ENCODE measurements at regions not wholly inside any gene's neighbourhood (a gene's known extent, or its start where the extent isn't known, plus 50 kb on each side); places are given as distances from the start of the nearest gene placed in this dataset.

DNA sequence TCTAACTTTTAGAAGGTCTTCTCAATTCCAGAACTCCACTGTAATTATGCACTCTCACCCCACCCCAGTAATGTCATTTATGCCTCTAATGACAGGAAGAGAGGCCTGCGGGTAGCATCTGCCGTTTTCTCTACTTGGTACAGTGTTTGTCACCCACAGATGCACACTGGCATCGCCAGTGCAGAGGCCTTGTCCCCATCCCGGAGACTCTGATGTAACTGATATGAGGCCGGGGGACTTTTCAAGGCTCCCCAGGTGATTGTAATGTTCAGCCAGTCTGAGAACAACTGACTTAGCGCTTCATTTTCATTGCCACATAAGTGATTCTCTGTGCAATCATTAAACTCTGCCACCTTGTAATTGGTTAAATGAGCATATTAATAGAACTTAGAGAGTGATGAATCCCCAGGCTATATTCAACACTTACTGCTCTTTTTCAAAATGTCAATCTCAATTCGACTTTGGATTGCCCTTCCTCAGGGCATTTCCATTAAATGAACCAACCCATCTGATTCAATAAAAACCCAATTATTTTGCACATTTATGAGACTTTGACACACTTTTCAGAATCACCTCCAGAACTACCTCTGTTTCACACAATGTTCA, 113.2 kb downstream of the HERPUD2 start:
- DNase-seq (ENCODE audit: low read depth), result no peak

DNA sequence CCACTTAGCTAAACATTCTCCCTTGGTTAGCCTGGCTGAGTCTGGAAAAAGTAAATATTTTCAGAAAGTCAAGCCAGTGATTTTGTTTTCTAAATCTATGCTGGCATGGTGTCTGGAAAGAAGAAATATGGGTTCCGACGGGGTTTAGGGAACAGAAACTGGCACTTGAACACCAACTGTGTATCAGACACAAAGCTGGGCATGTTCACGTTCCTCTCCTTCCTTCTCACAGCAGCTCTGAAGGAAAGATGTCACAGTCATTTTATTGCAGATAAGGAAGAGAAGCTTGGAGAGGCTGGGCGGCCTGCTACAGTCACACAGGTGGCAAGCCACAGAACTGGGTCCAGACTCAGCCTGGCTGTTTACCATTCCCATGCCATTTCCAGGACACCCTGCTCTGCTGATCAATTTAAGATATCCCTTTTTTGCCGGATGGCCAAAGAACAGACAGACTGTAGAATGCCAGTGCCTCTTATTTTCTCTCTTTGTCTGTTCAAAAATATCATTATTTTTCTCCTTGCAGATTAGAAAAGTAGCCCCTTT, 118.8 kb downstream of the HERPUD2 start:
- no peak for DNase-seq (ENCODE audit: low read depth)

DNA sequence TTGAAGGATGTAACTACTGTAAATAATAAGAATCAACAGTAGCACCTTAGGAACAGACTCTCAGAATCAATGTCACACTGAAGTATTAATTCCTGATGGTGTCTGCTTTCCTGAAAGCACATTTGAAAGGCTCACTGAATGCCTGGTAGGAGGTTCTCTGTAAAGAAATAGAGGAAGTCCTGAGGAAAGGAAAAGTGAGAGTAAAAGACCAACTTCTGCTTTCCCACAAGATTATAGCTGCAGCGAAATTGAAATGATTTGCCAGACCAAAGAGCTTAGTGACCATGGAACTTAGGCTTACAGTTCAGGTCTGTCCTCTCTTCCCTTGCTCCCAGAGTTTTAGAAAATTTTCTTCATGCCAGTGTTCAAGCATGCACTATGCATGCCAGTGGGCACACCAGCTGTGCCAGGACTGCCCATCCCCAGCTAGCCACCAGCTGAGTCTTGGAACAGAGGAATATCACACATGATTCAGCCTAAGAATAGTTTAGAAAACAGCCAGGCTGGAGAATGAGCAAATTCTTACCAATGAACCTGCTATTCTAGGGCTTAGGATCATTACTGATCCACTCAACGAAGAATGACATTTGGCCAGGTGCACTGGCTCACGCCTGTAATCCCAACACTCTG, 123.2 kb downstream of the HERPUD2 start:
- DNase-seq (ENCODE audit: low read depth), result no peak

DNA sequence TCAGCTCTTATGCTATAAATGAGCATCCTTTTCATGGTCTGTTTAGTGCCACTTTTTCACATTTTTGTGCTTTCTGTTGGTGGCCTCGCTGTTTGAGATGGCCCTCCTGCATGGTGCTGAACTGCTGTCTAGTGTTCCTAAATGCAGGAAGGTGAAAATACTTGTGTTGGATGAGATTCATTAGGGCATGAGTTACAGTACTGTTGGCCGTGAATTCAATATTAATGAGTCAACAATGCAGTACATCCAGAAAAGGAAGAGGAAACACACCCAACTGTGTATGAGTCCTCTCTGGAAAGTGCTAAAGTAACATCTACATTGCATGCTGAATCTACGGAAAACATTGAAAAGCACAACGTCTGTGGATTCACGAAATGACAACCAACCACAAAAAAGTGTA, 124.0 kb downstream of the HERPUD2 start:
- DNase-seq (ENCODE audit: low read depth), result no peak

DNA sequence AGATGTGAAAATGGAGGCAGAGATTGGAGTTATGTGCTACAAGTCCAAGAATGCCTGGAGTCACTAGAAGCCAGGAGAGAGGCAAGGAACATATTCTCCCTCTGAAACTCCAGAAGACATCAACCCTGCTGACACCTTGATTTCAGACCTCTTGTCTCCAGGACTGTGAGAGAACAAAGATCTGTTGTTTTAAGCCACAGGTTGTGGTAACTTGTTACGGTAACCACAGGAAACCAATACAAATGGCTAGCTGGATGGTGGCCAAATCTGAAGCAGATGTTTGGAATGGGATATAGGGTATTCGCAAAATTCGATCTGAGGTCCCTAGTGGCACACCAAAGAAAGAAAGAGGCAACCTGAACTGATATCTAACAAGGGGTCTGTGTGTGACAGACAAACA, 129.0 kb downstream of the HERPUD2 start:
- peak; percentile 59 for DNase-seq (ENCODE audit: low read depth)

DNA sequence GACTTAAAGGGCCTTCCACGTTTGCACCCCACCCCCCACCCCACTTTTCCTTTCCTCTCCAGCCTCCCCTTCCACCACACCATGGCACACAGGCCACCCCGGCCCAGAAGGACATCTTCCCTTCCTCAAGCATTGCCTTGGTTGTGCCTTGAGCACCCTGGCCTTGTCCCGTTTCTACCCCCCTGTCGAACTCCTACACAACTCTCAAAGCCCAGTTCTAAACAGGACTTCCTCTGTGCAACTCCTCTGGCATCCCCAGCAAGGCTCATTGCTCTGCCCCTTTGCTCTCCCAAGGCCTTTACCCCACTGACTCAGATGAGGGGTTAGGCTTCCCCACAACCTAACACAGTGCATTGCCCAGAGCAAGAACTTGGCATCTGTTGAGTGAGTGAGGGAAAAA, 136.1 kb downstream of the HERPUD2 start:
- no peak for DNase-seq (ENCODE audit: low read depth)

DNA sequence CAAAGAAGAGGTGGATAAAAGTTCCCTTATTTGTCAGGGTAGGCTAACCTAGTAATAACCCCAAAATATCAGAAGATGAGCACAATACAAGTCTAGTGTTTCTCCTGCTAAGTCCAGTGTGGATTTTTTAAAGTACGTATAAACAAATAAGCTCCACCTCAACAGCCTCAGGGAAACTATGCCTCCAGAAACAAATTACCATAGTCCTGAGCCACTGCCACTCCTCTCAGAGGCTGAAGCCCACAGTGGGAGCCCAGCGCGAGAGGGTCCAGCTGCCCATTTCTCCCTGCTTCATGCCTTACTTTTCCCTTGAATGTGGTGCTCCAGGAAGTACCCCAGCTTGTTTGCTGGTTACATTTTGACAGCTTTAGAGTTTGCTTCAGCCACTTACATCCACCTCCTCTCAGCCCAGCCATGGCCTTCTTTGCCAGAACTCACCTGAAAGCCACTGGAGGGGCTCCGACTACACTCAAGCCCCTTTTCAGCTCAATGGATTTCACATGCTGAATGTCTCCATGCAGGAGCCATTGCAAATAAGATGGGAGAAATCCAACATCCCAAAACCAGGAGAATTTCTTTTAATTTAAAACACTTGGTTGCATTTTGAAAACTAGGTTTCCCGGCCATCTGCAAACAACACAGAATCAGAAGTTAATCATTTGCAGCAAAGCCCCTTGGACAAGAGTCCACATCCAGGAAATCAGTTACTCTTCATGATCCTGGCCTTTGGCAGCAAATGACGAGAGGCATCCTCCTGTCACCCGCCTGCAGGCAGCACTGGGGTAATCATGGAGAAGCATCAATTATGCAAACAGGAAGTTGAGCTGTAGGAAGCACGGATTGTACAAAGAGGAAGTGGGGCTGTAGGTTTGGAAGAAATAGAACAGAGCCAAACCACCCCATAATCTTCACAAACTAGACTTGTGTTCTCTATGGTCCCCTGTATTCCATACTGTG, 138.1 kb downstream of the HERPUD2 start:
- no peak for DNase-seq (ENCODE audit: low read depth)

DNA sequence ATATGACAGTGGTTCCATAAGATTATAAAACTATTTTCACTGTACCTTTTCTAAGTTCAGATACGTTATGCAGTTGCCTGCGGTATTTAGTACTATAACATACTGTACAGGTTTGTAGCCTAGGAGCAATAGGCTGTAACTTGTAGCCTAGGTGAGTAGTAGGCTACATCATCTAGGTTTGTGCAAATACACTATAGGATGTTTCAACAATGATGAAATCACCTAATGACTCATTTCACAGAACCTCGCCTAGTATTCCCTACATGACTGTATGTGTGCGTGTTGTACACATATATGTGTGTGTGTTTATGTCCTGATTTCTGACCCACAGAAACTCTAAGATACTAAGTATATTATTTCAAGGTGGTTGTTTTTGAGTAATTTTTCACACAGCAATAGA, 139.0 kb downstream of the HERPUD2 start:
- DNase-seq (ENCODE audit: low read depth), result peak; percentile 26

DNA sequence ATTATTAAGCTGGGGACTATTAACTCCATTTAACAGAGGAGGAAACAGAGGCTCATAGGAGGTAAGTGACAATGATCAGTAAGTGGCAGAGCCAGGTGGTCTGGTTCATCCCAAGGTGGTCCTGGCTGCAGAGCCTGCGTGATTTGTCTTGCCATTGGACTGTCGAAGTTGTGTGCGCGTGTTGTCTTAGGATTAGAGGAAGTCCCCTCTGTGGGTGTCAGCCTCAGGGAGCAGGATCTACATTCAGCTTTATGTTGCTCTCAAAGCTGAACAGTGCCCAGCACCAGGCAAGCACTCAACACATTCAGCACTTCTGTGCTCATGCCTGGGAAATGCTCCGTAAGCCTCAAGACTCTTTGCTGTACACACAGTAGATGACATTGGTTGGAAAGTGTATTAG, 139.5 kb downstream of the HERPUD2 start:
- DNase-seq (ENCODE audit: low read depth), result no peak

DNA sequence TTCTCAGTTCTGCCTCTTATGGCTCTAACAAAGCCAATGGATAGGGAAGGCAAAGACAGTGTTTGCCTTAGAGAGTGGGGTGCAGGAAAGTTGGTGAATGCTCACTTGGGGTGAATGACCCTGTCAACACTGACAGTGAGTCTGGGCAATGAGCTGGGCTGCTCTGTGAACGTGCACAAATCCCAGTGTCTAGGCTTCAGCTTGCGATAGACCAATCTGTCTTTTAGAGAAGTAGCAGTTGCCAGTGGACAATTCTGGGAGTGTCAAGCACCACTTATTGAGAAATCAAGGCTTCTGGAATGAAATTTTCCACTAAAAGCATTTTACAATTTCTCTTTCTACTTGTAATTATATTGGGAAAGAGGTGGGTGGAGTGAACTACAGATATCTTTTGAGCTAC, 141.4 kb downstream of the HERPUD2 start:
- no peak for DNase-seq (ENCODE audit: low read depth)

DNA sequence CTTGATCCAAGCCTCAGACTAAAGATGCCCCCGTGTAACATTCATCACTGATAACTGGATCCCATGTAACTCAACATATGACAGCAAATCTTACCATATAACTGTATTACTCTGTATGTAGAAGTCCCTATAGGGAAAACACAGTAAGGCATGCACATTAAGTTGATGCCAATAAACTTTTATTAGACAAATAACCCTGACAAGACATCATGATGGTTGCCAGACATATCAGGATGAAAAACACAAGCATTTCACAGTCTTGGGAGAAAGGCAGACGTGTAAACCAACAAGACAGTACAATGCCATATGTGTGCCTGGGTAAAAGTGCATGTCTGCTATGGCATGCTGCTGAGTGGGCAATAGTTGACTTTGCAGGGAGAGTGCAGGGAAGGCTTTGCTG, 142.2 kb downstream of the HERPUD2 start:
- no peak for DNase-seq (ENCODE audit: low read depth)

DNA sequence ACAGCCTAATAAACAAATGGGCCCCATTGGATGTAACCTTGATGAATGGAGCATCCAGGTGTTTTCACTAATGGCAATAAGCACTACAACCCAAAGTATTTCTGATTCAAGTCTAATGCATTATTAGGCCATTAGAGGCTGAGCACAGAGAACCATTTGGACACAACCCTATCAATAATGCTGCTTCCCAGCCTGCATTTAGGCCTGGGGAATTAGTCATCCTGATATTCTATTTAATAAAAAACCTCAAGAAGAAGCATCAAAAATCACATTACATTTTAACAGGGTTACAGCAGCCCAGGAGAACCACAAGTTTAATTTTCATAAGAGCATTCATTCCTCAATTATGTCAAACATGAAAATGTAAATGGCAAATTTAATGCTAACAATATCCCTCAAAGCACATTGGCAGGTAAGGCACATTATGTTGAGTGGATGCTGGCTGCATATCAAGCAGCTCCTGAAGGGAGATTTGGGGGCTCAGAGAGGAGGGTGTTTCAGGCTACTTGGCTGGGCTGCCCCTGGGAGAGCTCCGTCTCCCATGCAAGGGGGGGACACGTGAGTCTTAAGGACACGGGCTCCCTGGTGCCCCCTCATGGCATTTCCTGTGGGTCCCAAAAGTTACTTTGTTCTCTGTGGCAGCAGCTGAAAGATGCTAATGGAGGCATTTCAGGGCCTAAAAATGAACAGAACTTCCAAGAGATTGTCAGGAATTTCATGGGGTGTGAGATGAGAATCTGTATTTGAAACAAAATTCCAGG, 143.4 kb downstream of the HERPUD2 start:
- no peak for DNase-seq (ENCODE audit: low read depth)

DNA sequence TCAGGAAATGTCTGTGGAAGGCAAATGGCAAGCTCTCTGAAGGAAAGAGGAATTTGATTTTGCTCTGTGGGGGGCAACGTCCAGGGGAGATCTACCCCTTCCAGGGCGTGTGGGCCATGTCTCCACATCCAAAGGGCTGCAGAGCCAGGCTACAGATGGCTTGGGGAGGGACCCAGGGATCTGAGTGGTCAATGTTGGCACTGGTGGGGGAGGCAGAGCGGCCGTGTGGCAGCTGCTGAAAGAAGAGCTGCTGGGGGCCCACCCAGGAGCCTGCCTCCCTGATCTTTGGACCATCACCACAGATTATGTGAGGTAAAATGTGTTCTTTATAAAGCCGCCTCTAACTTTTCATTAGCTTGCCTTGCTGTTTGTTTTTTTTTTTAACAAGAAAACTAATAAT, 144.1 kb downstream of the HERPUD2 start:
- no peak for DNase-seq (ENCODE audit: low read depth)

DNA sequence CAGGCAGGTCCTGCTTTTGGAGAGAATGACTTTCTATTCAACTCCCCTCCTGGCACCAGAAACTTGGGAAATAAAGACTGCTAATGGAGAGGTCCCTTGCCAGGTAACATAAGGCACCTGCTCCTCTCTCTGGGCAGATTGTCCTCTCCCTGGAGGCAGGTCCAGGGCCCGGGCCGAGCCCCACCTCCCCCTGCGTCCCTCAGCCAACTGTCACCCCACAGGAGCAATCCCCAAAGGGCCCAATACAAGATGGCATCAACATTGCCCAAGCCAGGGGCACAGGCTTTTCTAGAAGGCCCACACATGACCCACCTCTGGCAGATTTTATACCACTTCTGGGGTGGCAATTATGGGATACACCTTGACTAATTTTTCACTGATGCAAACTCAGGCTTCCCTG, 145.2 kb downstream of the HERPUD2 start:
- no peak for DNase-seq (ENCODE audit: low read depth)

DNA sequence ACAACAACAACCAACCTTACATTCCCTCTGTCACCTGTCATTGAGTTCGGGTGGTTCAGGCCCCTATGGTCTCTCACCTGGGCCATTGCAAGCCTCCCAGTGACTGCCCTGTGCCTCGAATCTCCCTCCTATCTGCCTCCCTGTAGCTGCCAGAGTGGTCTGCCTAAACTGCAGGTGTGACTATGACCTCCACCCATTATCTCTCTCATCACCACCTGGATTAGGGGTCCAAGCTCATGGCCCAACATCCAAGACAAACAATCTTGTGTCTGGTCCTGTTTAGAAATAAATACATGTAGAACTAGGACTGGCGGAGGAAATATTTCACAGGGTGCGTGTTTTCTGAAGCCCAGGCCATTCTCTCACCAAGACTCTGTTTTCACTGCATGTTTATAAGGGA, 146.6 kb downstream of the HERPUD2 start:
- no peak for DNase-seq (ENCODE audit: low read depth)

DNA sequence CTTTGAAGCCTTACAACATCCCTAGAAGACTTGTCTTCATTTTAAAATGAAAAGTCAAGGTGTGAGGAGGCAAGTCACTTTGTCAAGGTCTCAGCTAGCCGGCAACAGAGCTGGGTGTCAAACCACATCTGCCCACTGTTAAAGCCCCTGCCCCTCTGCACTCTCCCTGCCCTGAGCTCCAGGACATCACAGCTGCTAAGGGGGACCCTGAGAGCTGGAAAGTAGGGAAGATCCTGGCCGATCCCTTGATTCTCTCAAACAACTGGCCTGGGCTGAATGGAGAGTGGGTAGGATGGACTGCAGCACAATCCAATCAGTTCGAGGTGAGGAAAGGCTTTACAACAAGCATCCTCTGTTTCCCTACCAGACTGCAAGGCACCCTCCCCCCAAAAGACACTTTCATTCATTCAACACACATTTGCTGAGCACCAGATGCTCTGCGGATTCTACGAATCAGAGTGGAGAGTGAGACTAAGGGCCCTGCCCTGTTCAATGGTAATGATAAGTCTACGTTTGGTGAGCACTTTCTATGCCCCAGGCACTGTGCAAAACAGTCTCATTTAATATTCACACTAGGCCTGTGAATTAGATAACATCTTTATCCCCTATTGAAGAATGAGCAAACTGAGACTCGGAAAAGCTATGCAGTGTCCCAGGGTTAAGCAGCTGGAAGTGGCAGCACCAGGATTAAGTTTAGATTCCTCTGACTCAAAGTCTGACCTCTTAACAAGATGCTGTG, 148.1 kb downstream of the HERPUD2 start:
- no peak for DNase-seq (ENCODE audit: low read depth)

DNA sequence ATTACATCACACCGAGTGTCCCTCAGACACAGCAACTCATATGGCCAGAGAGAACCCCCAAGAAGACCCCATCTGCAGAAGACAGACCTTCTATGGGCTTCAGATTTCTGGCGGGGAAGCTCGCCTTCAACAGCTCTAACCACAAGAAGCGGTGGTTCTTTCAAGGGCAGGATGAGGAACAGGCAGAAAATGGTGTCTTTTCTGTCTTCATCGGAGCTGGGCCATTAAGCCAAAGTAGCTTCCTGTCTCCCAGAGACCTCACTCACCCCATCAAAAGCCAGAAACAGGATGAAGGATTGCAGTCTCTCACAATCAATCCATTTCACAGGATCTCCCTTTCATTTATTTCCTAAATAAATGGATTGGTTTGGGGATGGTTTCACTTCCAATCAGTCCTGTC, 149.1 kb downstream of the HERPUD2 start:
- DNase-seq (ENCODE audit: low read depth), result no peak

DNA sequence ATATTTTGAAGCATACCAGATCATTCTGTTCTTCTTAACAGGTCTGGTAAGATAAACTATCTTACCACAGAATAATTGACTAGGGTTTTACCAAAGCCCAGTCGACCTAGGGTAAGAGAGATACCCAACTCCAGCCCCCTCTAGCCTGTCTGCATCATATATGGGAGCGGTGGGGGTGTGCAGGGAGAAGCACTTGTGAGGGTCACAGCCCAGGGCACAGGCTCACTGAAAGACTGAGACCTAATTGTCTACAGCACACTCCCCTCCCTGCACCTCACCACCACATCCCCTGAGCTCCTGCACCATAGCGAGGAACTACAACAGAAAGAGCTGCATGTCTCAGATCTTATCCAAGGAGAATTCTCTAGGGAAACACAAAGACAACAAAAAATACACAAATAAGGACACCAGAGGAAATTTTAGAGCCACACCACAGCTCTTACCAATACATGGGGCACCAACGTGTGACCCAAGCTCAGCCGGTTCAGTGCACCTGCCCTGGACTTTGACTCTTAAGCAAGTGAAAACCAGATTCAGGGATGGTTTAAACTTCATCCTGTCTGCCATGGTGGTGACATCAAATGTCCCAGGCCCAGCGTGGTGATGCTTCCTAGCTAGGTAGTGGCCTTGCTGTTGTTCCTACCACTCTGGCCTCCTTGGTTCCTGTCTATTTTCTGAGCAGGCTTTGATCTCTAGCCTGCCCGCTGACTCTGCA, 150.8 kb downstream of the HERPUD2 start:
- no peak for DNase-seq (ENCODE audit: low read depth)

DNA sequence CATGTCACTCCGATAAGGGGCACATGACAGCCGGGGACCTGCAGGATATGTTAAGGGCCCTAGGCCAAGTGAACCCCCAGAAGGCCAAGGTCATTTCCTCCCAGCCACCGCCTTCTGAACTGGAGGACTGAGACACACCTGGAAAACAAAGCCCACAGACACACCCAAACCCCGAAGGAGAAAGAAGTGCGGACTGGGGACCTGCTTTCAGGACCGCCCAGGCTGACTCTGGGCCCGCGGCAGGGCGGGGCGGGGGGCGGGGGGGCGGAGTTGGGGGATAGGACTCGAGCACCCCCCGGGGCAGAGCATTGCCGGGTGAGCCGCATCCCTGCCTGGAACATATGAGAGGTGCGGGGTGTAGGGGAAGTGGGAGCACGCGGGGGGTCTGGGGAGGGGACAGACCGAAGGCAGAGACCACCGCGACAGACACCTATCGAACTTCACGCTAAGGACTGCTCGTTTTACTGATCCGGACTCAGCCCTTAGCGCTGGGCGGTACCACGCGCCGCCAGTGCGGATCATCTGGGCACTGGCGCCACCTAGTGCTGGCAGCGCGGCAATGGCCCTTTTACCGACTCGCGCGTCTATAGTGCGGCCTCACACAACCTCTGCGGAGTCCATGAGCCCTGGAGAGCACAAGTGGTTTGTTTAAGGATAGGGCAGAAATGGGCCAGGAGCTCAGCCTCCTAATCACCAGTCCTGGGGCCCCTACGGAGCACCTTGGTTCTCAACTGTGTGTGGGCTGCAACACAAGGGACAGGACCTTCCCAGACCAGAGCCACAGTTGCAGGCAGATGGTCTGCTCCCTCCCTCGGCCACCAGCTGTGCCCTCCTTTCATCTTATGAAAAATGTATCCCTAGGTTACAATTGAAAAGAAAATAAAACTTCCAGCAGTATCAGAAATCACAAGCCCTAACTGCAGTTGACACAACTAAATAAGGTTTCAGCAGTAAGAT, 157.6 kb downstream of the HERPUD2 start:
- DNase-seq (ENCODE audit: low read depth), result peak; percentile 92

Data from Daoy (cell line).